HG03378 (cell line): ENCODE measurements at regions not wholly inside any gene's neighbourhood (a gene's known extent, or its start where the extent isn't known, plus 50 kb on each side); places are given as distances from the start of the nearest gene placed in this dataset.
"Not testable (repeated sequence)": the region's sequence is repeated elsewhere in the genome, so short reads cannot be mapped to it uniquely, and the experiment has no call there.

Source experiments
- ATAC-seq: cut with Tn5 transposase; IDR thresholded peaks from one replicate; pipeline ENCODE4 v1.9.1; 2021; ENCODE audit warnings: mild to moderate bottlenecking, moderate library complexity; ENCODE audit not compliant: unreplicated experiment

- no peak for ATAC-seq
These were observed 461.1 kb upstream of the NRP1 start for GRCh38 chr10:33795529-33795928.

GRCh38 chr10:33794460-33794859 lies 460.0 kb upstream of the NRP1 start:
- ATAC-seq = no peak

GRCh38 chr10:33793793-33794192 lies 459.3 kb upstream of the NRP1 start:
- ATAC-seq = no peak

- no peak for ATAC-seq
These were observed 456.8 kb upstream of the NRP1 start for GRCh38 chr10:33791272-33791660.

GRCh38 chr10:33790521-33791271 lies 456.2 kb upstream of the NRP1 start:
- no peak for ATAC-seq

- ATAC-seq = no peak
These were observed 449.1 kb upstream of the NRP1 start for GRCh38 chr10:33783557-33783956.

GRCh38 chr10:33783078-33783477 lies 448.6 kb upstream of the NRP1 start:
- ATAC-seq = no peak

GRCh38 chr10:33781606-33782395 lies 447.3 kb upstream of the NRP1 start:
- no peak for ATAC-seq

- no peak for ATAC-seq
These were observed 446.5 kb upstream of the NRP1 start for GRCh38 chr10:33780961-33781360.

- ATAC-seq = no peak
These were observed 442.8 kb upstream of the NRP1 start for GRCh38 chr10:33777223-33777622.

- no peak for ATAC-seq
These were observed 442.1 kb upstream of the NRP1 start for GRCh38 chr10:33776419-33777070.

GRCh38 chr10:33774857-33775256 lies 440.4 kb upstream of the NRP1 start:
- ATAC-seq = no peak

- no peak for ATAC-seq
These were observed 439.5 kb upstream of the NRP1 start for GRCh38 chr10:33773886-33774480.

GRCh38 chr10:33773253-33773573 lies 438.7 kb upstream of the NRP1 start:
- no peak for ATAC-seq

- ATAC-seq = no peak
These were observed 438.1 kb upstream of the NRP1 start for GRCh38 chr10:33772370-33773252.

GRCh38 chr10:33771856-33772255 lies 437.4 kb upstream of the NRP1 start:
- not testable (repeated sequence) for ATAC-seq

GRCh38 chr10:33764694-33765185 lies 430.3 kb upstream of the NRP1 start:
- no peak for ATAC-seq

- ATAC-seq = no peak
These were observed 425.8 kb upstream of the NRP1 start for GRCh38 chr10:33760056-33760943.

- ATAC-seq = no peak
These were observed 424.7 kb upstream of the NRP1 start for GRCh38 chr10:33759191-33759590.
